K562 (cell line): ENCODE measurements at regions not wholly inside any gene's neighbourhood (a gene's known extent, or its start where the extent isn't known, plus 50 kb on each side); places are given as distances from the start of the nearest gene placed in this dataset.

Experiments used
- ATAC-seq: fragments of 200-7000 bp; cut with Tn5 transposase; 3 replicates; pipeline ENCODE4 v1.9.1; 2020; ENCODE audit warnings: moderate library complexity
- BruUV-seq: library from RNA; stranded (reverse); fragments of 400-500 nt; replicated peaks from 2 replicates; lab custom pipeline; 2021; lab: Mats Ljungman, UMichigan
- CTCF ChIA-PET: fragments of 300-600 bp; formaldehyde crosslinking; extraction: SDS; loops from one replicate; lab custom pipeline; 2021; ENCODE audit warnings: low intra/inter-chr PET ratio; lab: Yijun Ruan, JAX
- POLR2A ChIA-PET: fragments of 300-600, 350-650 bp; sonication (Branson Sonifier 250); formaldehyde crosslinking; extraction: SDS; loops from one replicate; lab custom pipeline; 2021; ENCODE audit warnings: antibody characterized with exemption, inconsistent platforms; lab: Yijun Ruan, JAX
- DNase-seq, 4 experiments: peaks; one replicate each; pipeline versions ENCODE4 v3.0.0 to v3.0.0-alpha.2; 2011 to 2018; ENCODE audit warnings: low spot score in 3 of 4, mixed read lengths in 3 of 4; ENCODE audit errors: extremely low read depth in 1 of 4
- FAIRE-seq: peaks from 2 replicates; lab custom pipeline; 2011; peaks lifted over from hg19 to GRCh38; lab: Jason Lieb, UNC
- H2AFZ ChIP-seq: 2 replicates; pipeline ENCODE4 v1.6.0; 2011; ENCODE audit warnings: low read depth, low read length, control low read depth, inconsistent platforms
- H3K27ac ChIP-seq: fragments of 200-600 bp; 3 replicates; pipeline ENCODE4 v1.8.0; 2011; ENCODE audit warnings: low read depth, mild to moderate bottlenecking, control low read depth, inconsistent platforms, low read length, moderate library complexity, mixed read lengths; ENCODE audit errors: extremely low read depth
- H3K27me3 ChIP-seq, 2 experiments: fragments of 300-600 bp in 1 of 2; 2 replicates in 1 of 2; 3 replicates in 1 of 2; pipeline versions ENCODE4 v1.6.0 to v1.8.0; 2011; ENCODE audit warnings: inconsistent platforms in 2 of 2, low read length in 2 of 2, mild to moderate bottlenecking in 1 of 2, mixed read lengths in 1 of 2, moderate library complexity in 1 of 2; ENCODE audit not compliant: control insufficient read depth in 2 of 2, insufficient read depth in 2 of 2
- H3K36me3 ChIP-seq: fragments of 300-600 bp; 3 replicates; pipeline ENCODE4 v1.8.0; 2011; ENCODE audit warnings: mild to moderate bottlenecking, low read length, inconsistent platforms; ENCODE audit not compliant: control insufficient read depth, insufficient read depth
- H3K4me1 ChIP-seq, 2 experiments: fragments of 200-600 bp in 1 of 2; replicated peaks in 1 of 2; 2 replicates in 1 of 2; 3 replicates in 1 of 2; pipeline versions ENCODE4 v1.5.1 to v1.8.0; 2011; ENCODE audit warnings: inconsistent platforms in 2 of 2, low read length in 2 of 2, mild to moderate bottlenecking in 1 of 2, mixed read lengths in 1 of 2, moderate library complexity in 1 of 2; ENCODE audit not compliant: control insufficient read depth in 2 of 2, insufficient read depth in 2 of 2
- H3K4me2 ChIP-seq: 2 replicates; pipeline ENCODE4 v1.6.1; 2011; ENCODE audit warnings: low read length, control low read depth, inconsistent platforms, mixed read lengths; ENCODE audit not compliant: insufficient read depth
- H3K4me3 ChIP-seq: fragments of 200-600 bp; sonication (generic), shearing (Covaris generic); 2 replicates; pipeline ENCODE4 v1.5.1; 2016; ENCODE audit warnings: control low read depth, inconsistent platforms
- H3K79me2 ChIP-seq: fragments of 200-600 bp; 3 replicates; pipeline ENCODE4 v1.8.0; 2011; ENCODE audit warnings: low read length, inconsistent platforms; ENCODE audit not compliant: control insufficient read depth, insufficient read depth
- H3K9ac ChIP-seq, 2 experiments: 2 replicates each; pipeline versions ENCODE4 v1.6.0 to v1.6.1; 2011; ENCODE audit warnings: low read depth in 2 of 2, low read length in 2 of 2, control low read depth in 1 of 2, inconsistent platforms in 1 of 2, mild to moderate bottlenecking in 1 of 2, mixed read lengths in 1 of 2; ENCODE audit not compliant: insufficient read depth in 1 of 2
- H3K9me1 ChIP-seq: one replicate; pipeline ENCODE4 v1.6.0; 2011; ENCODE audit warnings: inconsistent platforms, mild to moderate bottlenecking, low read length, moderate library complexity; ENCODE audit not compliant: control insufficient read depth, insufficient read depth
- H3K9me3 ChIP-seq: replicated peaks from 2 replicates; pipeline ENCODE4 v1.5.1; 2011; ENCODE audit warnings: low read depth, low read length, inconsistent platforms; ENCODE audit not compliant: control insufficient read depth, insufficient read depth
- H4K20me1 ChIP-seq: replicated peaks from 2 replicates; pipeline ENCODE4 v1.6.1; 2011; ENCODE audit warnings: low read length, inconsistent platforms, mixed read lengths; ENCODE audit not compliant: control insufficient read depth, insufficient read depth
- EGR1 ChIP-seq: fragments of 450-650 bp; conservative IDR thresholded peaks from 2 replicates; pipeline ENCODE4 v1.6.1; 2017; ENCODE audit warnings: mild to moderate bottlenecking
- L3MBTL2 ChIP-seq: fragments of 450-650 bp; IDR thresholded peaks from 2 replicates; pipeline ENCODE4 v1.6.1; 2016; ENCODE audit warnings: mild to moderate bottlenecking, moderate library complexity
- MAX ChIP-seq: sonication (generic); formaldehyde crosslinking; IDR thresholded peaks from 2 replicates; pipeline ENCODE4 v1.9.0; 2022; ENCODE audit warnings: mild to moderate bottlenecking, missing genetic modification reagents
- MGA ChIP-seq: fragments of 450-650 bp; IDR thresholded peaks from 2 replicates; pipeline ENCODE4 v1.6.1; 2016; ENCODE audit warnings: mild to moderate bottlenecking, moderate library complexity
- SPI1 ChIP-seq: IDR thresholded peaks from 2 replicates; pipeline ENCODE4 v1.6.1; 2011; ENCODE audit warnings: low read depth, low read length, control low read depth, borderline replicate concordance
- TRIM28 ChIP-seq: fragments of 450-650 bp; IDR thresholded peaks from 2 replicates; pipeline ENCODE4 v1.6.1; 2017
- WGBS: fragments of 100-300 bp; shearing (Covaris generic); methylation state at CpG from one replicate; pipeline ENCODE4 v1.1.6; 2016; ENCODE audit warnings: low coverage, mixed read lengths; ENCODE audit not compliant: insufficient coverage; ENCODE audit errors: missing lambda C conversion rate; 5-methylcytosine and 5-hydroxymethylcytosine counted together
- in situ Hi-C: fragments of 300-500 bp; cut with MboI; formaldehyde crosslinking; loops from 4 replicates; pipeline ENCODE4 v1.15.0; 2018; ENCODE audit warnings: inconsistent platforms, mixed read lengths
- intact Hi-C: fragments of 100-400 bp; cut with micrococcal nuclease; formaldehyde crosslinking; loops from 2 replicates; pipeline ENCODE4 v1.14.2; 2022
- TF ChIP-seq, protein P1 (sequence below): fragments of 450-650 bp; formaldehyde crosslinking; IDR thresholded peaks from 2 replicates; pipeline ENCODE4 v1.4.0; 2022; ENCODE audit warnings: missing genetic modification characterization
- TF ChIP-seq, protein P2 (sequence below): sonication (generic); formaldehyde crosslinking; IDR thresholded peaks from 2 replicates; pipeline ENCODE4 v1.9.0; 2022; ENCODE audit warnings: mild to moderate bottlenecking, missing genetic modification reagents

GRCh38 chr12:4135919-4136605 lies 137.5 kb upstream of the CCND2 start:
- in situ Hi-C loops, result no loop called here
- H3K9ac ChIP-seq, result no peak overlapping the region
- CTCF ChIA-PET, result no interaction called here
- TF ChIP-seq, protein P1, sequence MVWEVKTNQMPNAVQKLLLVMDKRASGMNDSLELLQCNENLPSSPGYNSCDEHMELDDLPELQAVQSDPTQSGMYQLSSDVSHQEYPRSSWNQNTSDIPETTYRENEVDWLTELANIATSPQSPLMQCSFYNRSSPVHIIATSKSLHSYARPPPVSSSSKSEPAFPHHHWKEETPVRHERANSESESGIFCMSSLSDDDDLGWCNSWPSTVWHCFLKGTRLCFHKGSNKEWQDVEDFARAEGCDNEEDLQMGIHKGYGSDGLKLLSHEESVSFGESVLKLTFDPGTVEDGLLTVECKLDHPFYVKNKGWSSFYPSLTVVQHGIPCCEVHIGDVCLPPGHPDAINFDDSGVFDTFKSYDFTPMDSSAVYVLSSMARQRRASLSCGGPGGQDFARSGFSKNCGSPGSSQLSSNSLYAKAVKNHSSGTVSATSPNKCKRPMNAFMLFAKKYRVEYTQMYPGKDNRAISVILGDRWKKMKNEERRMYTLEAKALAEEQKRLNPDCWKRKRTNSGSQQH (CRISPR knock-in tag), result no peak
- TF ChIP-seq EGR1 (peak; percentile 59), L3MBTL2 (peak; percentile 92), SPI1 (peak; percentile 75; the same call in 1 of the 2 replicates), TRIM28 (no peak), MAX (CRISPR knock-in tag) (peak; percentile 42; the same call in 1 of the 2 replicates), MGA (peak; percentile 86)
- TF ChIP-seq, protein P2, sequence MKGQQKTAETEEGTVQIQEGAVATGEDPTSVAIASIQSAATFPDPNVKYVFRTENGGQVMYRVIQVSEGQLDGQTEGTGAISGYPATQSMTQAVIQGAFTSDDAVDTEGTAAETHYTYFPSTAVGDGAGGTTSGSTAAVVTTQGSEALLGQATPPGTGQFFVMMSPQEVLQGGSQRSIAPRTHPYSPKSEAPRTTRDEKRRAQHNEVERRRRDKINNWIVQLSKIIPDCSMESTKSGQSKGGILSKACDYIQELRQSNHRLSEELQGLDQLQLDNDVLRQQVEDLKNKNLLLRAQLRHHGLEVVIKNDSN, result 0 out of 2 replicates have a peak, but pooled peaks have one; percentile 25

More at GRCh38 chr12:4135919-4136605, 137.5 kb upstream of the CCND2 start:
- Histone ChIP-seq H3K9me3 (no peaks in the 10 kb centered on the region), H3K4me1 (no peaks in the 10 kb centered on the region; a peak in 3 of 5 replicates), H2AFZ (peak overlapping the region; percentile 66), H3K9me1 (no peaks in the 10 kb centered on the region), H3K27me3 (no peaks in the 10 kb centered on the region), H3K4me3 (no peak overlapping the region), H3K4me2 (no peak overlapping the region), H3K27ac (no peak overlapping the region), H4K20me1 (no peaks in the 10 kb centered on the region), H3K36me3 (no peaks in the 10 kb centered on the region), H3K79me2 (no peaks in the 10 kb centered on the region)
- POLR2A ChIA-PET, result no interaction called here
- 16% methylated on average over 8 of the region's 12 CpGs for WGBS
- ATAC-seq (peak; percentile 71), FAIRE-seq (no peak), DNase-seq (peak in 1 of 4 experiments; percentile 19)
- intact Hi-C loops, result no loop called here
- BruUV-seq, result no TSS peak
